NOMO-1 (cell line): ENCODE measurements at regions not wholly inside any gene's neighbourhood (a gene's known extent, or its start where the extent isn't known, plus 50 kb on each side); places are given as distances from the start of the nearest gene placed in this dataset.

Experiments
- DNase-seq, 2 experiments: peaks; one replicate each; lab custom pipeline; 2025; ENCODE audit not compliant: unreplicated experiment in 2 of 2; lab: John Stamatoyannopoulos, UW

- DNase-seq = no peak
These were observed 914.8 kb downstream of the TUSC7 start for GRCh38 chr3:117624424-117624823.

GRCh38 chr3:117625174-117625573 is 915.6 kb downstream of the TUSC7 start:
- DNase-seq = no peak

GRCh38 chr3:117626577-117626976 is 917.0 kb downstream of the TUSC7 start:
- DNase-seq = no peak

- no peak for DNase-seq
These were observed 919.3 kb downstream of the TUSC7 start for GRCh38 chr3:117628823-117629291.

GRCh38 chr3:117629505-117629904 is 919.9 kb downstream of the TUSC7 start:
- no peak for DNase-seq

GRCh38 chr3:117630469-117630868 is 920.9 kb downstream of the TUSC7 start:
- DNase-seq = no peak

- no peak for DNase-seq
These were observed 921.3 kb downstream of the TUSC7 start for GRCh38 chr3:117630885-117631284.

GRCh38 chr3:117631781-117632180 is 922.2 kb downstream of the TUSC7 start:
- no peak for DNase-seq

- no peak for DNase-seq
These were observed 922.6 kb downstream of the TUSC7 start for GRCh38 chr3:117632191-117632590.

- no peak for DNase-seq
These were observed 923.6 kb downstream of the TUSC7 start for GRCh38 chr3:117633207-117633606.

GRCh38 chr3:117637666-117638065 is 928.1 kb downstream of the TUSC7 start:
- no peak for DNase-seq

- DNase-seq = no peak
These were observed 934.6 kb downstream of the TUSC7 start for GRCh38 chr3:117644203-117644602.

GRCh38 chr3:117645561-117646242 is 936.1 kb downstream of the TUSC7 start:
- DNase-seq = no peak

- DNase-seq = no peak
These were observed 937.9 kb downstream of the TUSC7 start for GRCh38 chr3:117647435-117647834.

- no peak for DNase-seq
These were observed 941.7 kb downstream of the TUSC7 start for GRCh38 chr3:117651246-117651645.

- DNase-seq = no peak
These were observed 946.8 kb downstream of the TUSC7 start for GRCh38 chr3:117656391-117656790.

GRCh38 chr3:117657278-117657677 is 947.7 kb downstream of the TUSC7 start:
- no peak for DNase-seq

GRCh38 chr3:117660941-117661817 is 951.6 kb downstream of the TUSC7 start:
- DNase-seq = no peak

GRCh38 chr3:117661818-117662095 is 952.2 kb downstream of the TUSC7 start:
- no peak for DNase-seq

GRCh38 chr3:117665296-117665695 is 955.7 kb downstream of the TUSC7 start:
- DNase-seq = no peak

- DNase-seq = no peak
These were observed 956.7 kb downstream of the TUSC7 start for GRCh38 chr3:117666325-117666724.

- DNase-seq = no peak
These were observed 957.2 kb downstream of the TUSC7 start for GRCh38 chr3:117666812-117667211.
